Left lobe of liver (tissue), 2 donors: ENCODE measurements at regions not wholly inside any gene's neighbourhood (a gene's known extent, or its start where the extent isn't known, plus 50 kb on each side); places are given as distances from the start of the nearest gene placed in this dataset.

Experiments used
- ATAC-seq: fragments of 200-7000 bp; cut with Tn5 transposase; one replicate; pipeline ENCODE4 v1.9.1; 2020; ENCODE audit warnings: mild to moderate bottlenecking, moderate library complexity
- DNase-seq: peaks from one replicate; pipeline ENCODE4 v3.0.0-alpha.2; 2020; ENCODE audit warnings: low spot score
- donor health status: DM: no; HTN: no; CAD: no; lungs with moderate emphysema.
- donor health status: DM: no; HTN: yes; CAD: no.

DNA sequence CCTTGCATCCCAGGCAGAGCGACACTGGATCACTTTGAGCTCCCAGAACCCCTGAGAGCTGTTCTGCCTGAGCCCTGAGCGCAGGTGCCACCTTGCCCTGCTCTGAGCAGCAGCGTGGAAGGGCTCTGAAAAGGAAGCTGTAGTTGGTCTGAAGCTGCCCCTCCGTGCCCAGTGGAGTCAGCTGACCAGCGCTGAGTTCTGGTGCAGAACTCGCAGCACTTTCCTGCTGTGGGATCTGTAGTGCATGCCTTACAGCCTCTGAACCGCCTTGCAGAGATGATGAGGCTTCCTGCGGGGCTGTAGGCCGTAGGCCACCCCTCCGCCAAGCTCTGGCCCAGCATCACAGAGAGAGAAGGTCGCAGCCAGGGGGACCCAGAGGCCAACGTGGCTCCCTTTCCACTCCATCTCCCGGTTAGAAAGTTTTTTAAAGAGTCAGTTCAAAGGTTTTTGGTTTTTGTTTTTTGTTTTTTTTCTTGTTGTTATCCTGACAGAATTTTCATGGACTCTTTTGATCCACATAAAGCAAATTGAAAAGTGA lies 158.3 kb upstream of the CST7 start:
- DNase-seq (no peak), ATAC-seq (no peak)

DNA sequence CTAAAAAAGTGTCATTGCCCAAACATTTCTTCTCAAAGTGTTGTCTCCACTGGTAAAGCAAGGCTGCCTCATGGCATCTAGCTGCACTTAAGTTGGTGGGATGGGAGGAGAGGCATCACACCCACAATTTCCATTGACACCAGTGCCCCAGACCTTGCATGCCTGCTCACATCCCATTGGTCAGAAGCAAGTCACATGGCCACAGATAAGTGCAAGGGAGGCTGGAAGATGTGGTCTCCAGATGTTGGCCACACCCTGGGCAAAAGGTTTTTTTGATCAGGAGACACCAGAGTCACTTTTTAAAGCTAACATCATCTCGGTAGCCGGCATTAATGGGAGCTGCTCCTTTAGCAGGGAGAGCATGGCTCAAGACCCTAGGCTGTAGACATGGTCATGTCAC lies 157.1 kb upstream of the CST7 start:
- ATAC-seq = no peak
- DNase-seq = no peak

DNA sequence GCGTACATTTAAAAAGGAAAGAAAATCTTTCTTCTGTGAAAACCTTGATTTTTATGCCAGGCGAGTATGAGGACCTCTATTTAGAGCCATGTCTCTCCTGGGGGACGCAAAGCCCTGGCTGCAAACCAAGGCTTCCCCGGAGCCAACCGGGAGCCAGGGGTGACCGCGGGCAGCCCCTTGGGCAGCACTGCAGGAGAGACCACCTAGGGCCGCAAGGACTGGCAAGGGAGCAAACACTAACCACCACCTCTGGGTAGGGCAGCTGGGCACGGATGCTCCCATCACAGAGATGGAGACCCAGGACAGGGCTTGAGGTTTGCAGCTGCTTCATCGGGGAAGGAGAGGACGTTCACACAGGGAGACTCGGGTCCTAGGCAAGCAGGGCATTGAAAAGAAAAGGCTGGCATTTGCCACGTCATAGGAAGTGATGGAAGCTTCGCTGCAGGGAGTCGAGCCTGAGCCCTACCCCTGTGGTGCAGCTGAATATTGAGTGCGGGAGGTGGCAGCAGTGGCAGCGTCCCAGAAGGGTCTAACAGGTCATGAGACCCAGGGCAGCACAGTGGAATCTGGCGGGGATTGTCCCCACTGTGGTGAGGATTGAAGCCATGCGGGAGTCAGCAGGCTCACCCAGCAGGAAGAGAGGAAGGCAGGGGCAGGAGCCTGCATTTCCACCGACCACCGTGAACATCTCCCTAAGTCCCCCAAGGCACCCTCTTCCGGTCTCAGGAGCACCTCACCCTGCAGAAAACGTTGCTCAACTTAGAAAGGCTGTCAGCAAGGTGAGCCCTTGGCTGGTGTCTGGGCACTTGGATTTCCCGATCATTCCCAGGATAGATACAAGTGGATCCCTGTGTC lies 156.2 kb upstream of the CST7 start:
- ATAC-seq = no peak
- no peak for DNase-seq

DNA sequence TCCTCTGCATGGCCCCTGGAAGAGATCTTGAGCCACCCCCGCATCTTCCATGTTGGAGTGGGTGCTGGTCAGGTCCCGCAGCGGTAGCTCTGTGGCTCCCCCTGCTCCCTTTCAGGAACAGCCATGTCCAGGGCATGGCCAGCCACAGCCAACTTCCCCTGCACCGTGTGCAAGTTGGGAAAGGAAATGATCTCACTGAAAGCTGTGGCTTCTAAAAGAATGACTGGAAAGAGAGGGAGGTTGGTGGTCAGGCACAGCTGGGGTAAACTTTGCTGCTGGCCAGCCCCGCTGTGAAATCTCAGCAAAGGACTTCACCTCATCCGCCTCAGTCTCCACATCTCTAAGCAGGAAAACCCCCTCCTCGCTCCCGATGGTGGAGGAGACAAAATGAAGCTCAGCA lies 153.6 kb upstream of the CST7 start:
- no peak for DNase-seq
- no peak for ATAC-seq

DNA sequence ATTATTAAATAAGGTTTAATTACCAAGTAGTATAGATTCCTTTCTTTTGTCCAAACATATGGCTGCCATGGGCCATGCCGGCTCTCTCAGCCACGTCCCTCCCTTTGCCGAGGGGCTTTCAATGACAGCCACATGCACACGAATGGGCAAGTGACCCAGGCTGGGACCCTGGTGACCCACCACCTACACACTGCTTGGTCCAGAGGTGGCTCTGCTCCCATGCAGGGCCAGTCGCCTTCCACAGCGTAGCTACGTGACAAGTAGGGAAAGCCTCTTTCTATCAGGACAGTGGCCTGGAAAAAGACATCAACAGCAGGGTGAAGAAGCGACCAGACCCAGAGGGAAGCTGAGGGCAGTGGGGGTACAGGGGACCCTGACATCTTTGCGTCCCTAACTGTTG lies 152.8 kb upstream of the CST7 start:
- no peak for DNase-seq
- no peak for ATAC-seq

DNA sequence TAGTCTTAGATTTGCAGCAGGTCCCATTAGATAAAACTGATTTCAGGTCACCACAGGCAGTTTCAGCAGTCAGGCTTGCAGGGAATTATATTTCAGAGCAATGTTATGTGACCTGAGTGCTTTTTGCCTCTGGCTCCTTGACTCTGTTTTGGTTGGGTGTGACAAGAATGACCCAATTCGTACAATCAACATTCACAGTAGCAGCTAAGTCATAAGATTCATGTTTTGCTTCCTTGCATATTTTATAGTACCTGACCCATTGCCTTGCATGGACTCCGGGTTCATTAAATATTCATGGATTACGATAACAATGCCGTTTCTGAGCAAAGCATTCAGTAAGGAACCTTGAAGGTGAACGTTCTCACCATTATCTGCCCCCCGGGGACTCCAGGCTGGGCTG lies 152.0 kb upstream of the CST7 start:
- DNase-seq (no peak), ATAC-seq (no peak)

DNA sequence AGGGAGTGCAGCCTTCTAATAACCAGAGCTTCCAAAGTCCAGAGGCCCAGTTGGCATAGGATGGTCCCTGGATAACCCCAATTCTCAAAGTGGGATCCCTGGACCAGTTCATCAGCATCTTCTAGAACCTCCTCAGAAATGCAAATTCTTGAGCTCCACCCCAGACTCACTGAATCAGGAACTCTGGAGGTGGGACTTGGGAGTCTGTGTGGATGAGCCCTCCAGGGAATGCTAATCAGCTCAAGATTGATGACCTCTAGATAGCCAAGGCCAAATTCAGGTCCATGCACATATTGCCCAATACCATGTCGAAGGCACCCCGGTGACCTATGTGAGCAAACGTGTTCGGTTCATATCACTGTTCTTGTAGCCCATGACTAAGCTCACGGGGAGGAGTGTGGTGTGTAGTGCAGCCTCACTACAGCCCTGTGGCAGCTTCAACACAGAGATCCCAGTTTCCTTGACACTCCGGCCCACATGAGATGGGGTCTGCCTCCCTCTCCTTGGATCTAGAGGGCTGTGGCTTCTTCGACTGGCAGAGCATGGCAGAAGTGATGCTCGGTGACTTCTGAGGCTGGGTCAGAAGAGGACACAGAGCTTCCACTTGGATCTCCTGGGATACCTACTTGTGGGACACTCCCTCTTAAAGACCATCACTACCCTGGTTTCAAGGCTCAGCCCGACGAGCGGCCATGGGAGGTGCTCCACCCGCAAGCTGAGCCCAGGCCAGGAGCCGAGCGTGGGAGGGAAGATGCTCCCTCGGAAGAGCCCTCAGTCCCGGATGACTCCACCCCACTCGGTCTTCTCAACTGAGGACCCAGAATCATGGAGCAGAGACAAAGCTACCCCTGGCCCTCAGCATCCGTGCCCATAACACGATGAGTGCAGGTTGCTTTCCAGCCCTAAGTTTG lies 151.1 kb upstream of the CST7 start:
- ATAC-seq = no peak
- no peak for DNase-seq

DNA sequence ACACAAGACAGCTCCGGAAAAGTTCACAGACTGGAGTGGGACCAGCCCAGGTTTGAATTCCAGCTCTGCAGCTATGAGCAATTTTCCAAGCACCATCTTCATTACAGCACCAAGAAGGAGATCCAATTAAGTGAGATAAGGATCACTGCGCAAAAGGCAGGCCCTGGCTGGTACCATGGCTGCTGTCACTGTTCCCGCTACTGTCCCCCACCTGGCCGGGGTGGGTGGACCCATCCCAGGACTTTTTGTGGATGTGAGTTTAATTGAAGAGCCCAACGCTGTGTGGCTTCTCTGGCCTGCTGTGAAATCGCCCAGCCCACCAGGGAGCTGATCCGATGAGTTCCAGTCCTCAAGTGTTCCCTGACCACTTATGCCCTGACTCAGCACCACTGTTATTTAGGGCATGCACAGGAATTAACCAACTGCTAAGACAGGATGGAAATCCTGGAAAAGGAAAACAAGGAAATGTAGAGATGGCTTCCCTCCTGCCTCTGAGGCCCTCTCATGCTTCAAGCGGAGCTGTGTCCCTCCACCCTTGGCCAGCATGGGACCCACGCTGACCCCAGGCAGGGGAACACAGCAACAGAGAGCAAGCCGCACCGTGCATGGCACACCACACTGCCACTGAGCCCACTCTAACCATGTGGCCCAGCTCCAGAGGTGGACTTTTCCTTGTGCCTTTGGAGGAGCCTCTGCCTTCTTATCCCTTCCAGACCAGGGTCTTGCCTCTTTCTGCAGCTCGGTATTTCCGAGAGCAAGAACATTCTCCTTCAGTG lies 150.0 kb upstream of the CST7 start:
- DNase-seq = no peak

DNA sequence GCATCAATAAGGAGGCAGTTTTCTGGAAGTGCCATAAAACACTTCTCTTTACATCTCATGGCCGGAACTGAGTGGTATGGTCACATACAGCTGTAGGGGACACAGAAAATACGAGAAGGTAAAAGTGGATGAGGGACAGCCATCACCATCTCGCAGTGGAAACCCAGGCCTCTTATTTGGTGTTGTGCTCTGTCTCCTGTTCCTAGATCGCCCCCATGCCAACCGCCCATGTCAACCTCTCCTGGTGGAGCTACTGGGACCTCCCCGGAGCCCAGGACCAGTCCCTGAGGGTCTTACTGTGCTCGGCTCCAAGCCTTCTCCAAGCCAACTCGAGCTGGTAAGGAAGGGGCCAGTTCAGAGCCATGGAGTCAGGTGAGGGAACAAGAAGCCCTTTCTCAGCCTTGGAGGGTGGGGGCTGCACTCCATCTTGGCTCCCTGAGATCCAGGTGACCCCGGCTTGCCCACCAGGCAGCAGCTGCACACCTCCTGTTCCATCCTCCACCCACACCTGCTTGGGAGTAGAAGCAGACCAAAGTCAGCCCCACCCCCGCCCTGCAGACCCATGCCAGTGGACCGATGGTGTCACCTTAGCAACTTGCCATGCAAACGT lies 149.0 kb upstream of the CST7 start:
- ATAC-seq (no peak), DNase-seq (no peak)

More for the DNA sequence above, 150.0 kb upstream of the CST7 start:
- ATAC-seq = no peak

DNA sequence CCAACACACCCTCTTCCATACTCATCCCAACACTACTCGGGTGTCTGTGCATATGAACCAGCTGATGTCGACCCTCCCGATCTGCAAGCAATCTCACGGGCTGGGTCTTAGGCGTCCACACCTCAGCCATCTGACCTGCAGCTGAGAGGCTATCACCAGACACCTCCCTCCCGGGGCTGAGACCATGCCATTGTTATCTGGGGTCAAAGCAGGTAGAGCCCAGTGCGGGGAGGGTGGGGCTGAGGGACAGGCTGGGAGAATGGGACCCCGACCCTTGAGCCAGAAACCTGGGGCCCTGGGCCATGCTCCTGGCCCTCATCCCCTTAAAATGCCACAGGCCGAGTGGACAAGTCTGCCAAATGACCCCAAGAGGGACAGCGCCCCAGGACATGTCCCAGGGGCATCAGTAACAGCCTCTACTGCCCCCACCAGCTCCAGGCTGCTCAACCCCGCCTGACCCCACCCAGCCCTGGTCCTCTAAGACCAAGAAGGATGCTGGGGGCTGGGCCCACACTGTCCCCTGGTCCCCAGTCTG lies 146.7 kb upstream of the CST7 start:
- no peak for ATAC-seq
- DNase-seq = no peak

DNA sequence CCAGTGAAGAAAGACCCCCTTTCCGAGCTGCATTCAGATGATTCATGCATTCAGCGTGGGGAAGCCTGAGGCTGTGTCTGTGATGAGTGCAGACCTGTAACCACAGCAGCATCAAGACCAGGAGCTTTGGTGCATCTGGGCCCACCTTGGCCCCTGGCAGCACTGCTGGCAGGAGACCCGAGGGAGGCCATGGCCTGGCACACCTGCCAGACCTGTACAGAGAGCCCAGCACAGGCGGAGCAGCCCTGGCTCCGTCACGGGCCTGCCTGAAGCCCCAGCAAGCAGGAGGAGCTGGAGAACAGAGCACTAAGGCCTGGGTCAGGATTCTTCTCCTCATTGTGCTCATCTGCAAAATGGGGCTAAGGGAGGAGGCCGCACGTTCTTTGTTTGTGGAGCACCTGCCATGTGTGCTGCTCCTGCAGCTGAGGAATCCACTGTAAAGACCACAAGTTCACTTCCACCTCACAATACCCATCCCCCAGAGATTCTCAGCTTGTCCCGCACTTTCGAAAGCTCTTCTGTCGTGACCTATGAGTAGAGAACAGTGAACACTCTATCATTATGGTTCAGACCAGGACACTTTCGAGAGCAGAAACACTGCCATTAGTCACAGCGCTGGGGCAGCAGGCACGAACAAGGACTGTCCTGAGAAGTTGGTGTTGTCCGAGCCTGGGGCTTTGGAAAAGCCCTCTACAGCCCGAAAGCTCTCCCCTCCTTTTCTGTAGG lies 144.4 kb upstream of the CST7 start:
- no peak for ATAC-seq
- no peak for DNase-seq

DNA sequence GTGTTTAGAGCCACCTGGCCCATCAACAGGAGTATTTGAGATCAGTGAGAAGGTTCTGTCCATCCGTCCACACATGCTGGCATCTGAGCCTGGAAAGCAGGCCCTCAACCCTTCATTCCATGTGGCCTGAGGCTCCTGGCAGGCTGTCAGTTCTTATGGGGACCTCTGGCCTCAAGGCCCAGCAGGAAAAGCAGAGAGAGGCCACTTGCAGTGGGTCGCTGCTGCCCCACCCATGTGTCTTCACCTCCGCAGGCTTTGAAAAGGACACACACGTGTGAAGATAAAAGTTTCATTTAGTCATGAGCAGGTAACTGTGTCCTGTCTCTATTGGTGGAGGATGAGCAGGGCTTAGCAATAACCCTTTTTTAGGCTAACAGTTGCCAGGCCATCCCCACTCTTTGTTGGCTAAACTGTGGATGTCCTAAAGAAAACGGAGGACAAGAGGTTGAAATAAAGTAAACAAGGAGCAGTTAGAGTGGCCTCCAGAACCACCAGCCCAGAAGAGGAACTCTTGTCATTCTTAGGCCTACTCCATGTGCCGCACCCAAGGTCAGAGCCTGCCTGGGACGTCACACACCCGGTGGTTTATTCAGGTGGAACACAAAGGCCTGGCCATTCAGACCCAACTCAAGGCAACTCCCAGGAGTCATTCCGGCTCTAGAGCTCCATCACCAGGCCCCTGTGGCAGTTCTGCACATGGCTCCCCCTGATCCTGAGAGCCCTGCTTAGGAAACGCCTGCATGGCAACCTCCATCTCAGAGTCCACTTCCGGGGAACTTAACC lies 143.4 kb upstream of the CST7 start:
- no peak for ATAC-seq
- DNase-seq = no peak

DNA sequence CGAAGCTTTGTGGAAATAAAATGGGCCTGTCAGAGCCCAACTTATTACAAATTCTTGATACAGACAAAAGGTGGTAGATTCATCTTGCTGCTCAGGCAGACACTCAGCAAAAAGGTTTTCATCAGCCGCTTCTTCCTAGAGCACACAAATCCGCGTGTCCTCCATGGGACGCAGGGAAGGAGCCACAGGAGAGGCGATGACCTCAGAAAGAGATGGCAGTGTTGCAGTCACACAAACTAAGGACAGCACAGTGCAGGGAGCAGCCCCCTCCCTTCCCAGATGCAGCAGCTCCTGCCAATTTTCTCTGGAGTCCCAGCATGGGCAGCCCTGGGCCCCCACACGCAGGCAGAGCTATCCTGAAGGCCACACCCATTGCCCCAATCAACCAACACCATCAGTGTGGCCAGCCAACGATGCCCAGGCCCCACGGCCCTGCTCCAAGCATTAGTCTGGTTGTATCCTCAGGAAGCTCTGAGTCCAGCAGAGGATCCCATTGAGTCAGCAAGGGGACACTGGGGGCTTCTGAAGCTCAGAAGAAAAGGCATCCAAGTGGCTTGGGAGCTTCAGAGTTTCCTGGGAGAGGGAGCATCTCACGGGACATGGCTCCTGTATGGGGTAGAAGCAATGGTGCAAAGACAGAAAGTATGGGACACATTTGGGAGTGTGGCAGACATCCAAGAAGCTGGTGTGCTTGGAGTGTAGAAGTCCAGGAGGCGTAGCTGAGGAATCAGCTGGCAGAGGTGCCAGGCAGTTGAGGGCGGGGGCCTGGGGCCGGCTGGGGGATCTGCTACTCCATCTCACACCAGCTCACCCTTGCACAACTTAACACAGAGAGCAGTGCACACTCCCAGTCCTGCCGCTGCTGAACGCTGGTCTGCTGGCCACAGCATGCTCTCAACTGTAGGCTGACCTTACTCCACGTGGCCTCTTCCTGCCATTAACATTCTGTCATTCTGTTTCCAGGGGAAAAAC lies 142.1 kb upstream of the CST7 start:
- DNase-seq (no peak), ATAC-seq (no peak)

DNA sequence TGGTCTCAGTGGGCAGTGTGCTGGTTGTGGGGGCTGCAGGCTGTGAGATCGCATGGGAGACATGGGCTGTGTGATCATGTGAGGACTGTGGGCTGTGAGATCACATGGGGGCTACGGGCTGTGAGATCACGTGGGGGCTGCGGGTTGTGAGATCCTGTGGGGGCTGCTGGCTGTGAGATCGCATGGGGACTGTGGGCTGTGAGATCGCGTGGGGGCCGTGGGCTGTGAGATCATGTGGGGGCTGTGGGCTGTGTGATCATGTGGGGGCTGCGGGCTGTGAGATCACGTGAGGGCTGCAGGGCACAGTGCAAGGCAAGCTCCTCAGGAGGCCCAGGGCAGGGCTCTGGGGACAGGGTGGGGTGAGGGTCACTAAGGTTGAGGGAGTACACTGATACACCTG lies 140.5 kb upstream of the CST7 start:
- DNase-seq = no peak
- ATAC-seq = no peak

DNA sequence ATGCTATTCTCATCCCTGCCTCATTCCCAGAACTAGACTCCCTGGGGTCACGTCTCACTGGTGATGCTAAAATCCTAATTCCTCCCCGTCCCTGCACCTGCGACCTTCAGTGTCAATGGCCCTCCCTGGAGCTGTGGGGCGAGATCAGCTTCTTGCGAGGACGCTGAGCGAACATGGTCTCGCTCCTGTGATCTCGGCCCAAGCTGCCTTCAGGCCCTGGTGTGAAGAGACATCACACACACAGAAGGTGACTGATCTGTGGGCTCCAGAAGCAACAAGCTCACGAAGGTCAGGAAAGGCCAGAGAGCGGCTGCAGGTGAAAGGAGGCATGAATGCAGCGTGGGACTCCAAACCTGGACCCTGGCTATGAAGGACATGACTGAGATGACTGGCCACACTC lies 139.5 kb upstream of the CST7 start:
- DNase-seq (no peak), ATAC-seq (no peak)

DNA sequence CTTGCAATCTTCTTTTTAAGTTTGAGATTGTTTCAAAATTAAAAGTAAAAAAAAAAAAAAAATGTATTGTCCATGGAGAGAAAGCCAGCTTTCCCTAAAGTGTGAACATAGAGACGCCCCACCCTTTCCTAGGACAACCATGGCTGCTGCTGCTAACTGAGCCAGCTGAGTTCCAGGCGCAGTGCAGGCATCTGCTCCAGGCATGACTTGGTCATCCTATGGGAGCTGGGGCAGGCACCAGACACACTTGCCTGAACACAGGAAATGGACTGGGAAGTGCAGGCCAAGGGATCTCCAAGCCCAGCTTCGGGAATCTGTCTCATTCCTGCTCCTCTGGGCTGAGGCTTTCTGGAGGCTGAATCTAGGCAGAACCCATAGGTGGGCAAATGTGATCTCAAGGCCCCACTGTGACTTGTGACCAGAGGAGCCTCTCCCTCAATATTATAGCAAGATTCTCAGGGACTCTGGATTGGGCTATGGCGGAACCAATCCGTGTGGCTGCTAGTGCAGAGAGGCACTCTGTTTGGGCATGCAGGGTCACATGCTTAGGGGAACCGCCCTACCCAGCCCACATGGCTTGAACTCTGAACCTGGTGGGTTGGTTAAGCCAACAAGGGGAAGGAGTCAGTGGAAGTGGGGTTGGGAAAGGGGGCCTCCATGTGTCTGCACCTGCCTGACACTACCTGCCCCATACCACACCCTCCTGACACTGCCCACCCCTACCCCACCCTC lies 138.2 kb upstream of the CST7 start:
- ATAC-seq (no peak), DNase-seq (no peak)

DNA sequence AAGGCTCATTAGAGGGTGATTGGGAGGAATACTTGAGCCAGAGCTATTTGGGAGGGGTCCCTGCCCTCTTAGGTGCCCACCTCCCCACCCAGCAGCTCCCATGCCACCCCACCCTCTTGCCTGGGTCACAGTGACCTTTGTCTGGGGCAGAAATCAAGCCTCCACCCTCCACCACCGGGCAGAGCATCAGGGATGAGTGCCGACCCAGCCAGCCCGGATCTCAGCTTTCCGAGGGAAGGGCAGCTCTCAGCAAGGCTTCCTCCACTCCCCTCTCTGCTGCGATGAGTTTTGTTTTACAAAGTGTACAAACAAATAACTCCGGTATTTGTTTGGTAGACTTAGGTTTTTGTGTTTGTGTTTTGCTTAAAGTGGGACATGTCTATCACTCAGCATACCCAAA lies 136.7 kb upstream of the CST7 start:
- ATAC-seq = no peak
- no peak for DNase-seq
